CD4-positive, alpha-beta T cell (primary cell): ENCODE measurements at regions not wholly inside any gene's neighbourhood (a gene's known extent, or its start where the extent isn't known, plus 50 kb on each side); places are given as distances from the start of the nearest gene placed in this dataset.

Experiments
- ATAC-seq: fragments of 200-7000 bp; cut with Tn5 transposase; one replicate; pipeline ENCODE4 v1.10.0; 2022; ENCODE audit warnings: mild to moderate bottlenecking; ENCODE audit not compliant: poor library complexity
- CTCF ChIA-PET: fragments of 350-600 bp; sonication (Branson Sonifier 250); formaldehyde crosslinking; loops from one replicate; lab custom pipeline; 2021; ENCODE audit warnings: antibody characterized with exemption, inconsistent platforms; lab: Charles Lee
- POLR2A ChIA-PET: fragments of 350-600 bp; sonication (Branson Sonifier 250); formaldehyde crosslinking; loops from one replicate; lab custom pipeline; 2021; ENCODE audit warnings: antibody characterized with exemption, inconsistent platforms; lab: Charles Lee
- DNase-seq, 14 experiments: peaks; one replicate each; pipeline ENCODE4 v3.0.0-alpha.2; 2013 to 2020; ENCODE audit warnings: mixed read lengths in 2 of 14
- H3K27ac ChIP-seq, 2 donors: one replicate each; pipeline versions ENCODE4 v1.5.1 to v1.7.0; 2013; ENCODE audit warnings: low read length in 2 of 2, low read depth in 1 of 2, mild to moderate bottlenecking in 1 of 2
- H3K27me3 ChIP-seq, 2 experiments: 1 replicate in 1 of 2; 2 replicates in 1 of 2; pipeline versions ENCODE4 v1.6.1 to v1.7.0; 2013; ENCODE audit warnings: low read length in 2 of 2, control low read depth in 1 of 2, mild to moderate bottlenecking in 1 of 2, moderate library complexity in 1 of 2; ENCODE audit not compliant: insufficient read depth in 2 of 2, control insufficient read depth in 1 of 2
- H3K36me3 ChIP-seq: one replicate; pipeline ENCODE4 v1.6.1; 2013; ENCODE audit warnings: low read length, control low read depth; ENCODE audit not compliant: insufficient read depth
- H3K4me1 ChIP-seq: one replicate; pipeline ENCODE4 v1.6.1; 2013; ENCODE audit warnings: low read length, control low read depth; ENCODE audit not compliant: insufficient read depth
- H3K4me3 ChIP-seq: one replicate; pipeline ENCODE4 v1.5.1; 2013; ENCODE audit warnings: mild to moderate bottlenecking, low read length, moderate library complexity
- H3K9me3 ChIP-seq, 2 experiments: 1 replicate in 1 of 2; 2 replicates in 1 of 2; pipeline versions ENCODE4 v1.6.1 to v1.7.0; 2013; ENCODE audit warnings: low read length in 2 of 2, mild to moderate bottlenecking in 2 of 2, control low read depth in 1 of 2, moderate library complexity in 1 of 2; ENCODE audit not compliant: control insufficient read depth in 1 of 2, insufficient read depth in 1 of 2
- H3K27ac Mint-ChIP-seq: one replicate; pipeline ENCODE4 v1.8.0; 2020; ENCODE audit warnings: mixed read lengths
- H3K27me3 Mint-ChIP-seq: one replicate; pipeline ENCODE4 v1.8.0; 2021; ENCODE audit warnings: mixed read lengths
- H3K36me3 Mint-ChIP-seq: one replicate; pipeline ENCODE4 v1.8.0; 2021; ENCODE audit warnings: low read depth, mixed read lengths
- H3K4me1 Mint-ChIP-seq: one replicate; pipeline ENCODE4 v1.8.0; 2021; ENCODE audit warnings: low read depth, mixed read lengths
- H3K4me3 Mint-ChIP-seq: one replicate; pipeline ENCODE4 v1.8.0; 2020; ENCODE audit warnings: mild to moderate bottlenecking, mixed read lengths
- H3K9me3 Mint-ChIP-seq: one replicate; pipeline ENCODE4 v1.8.0; 2020; ENCODE audit warnings: mixed read lengths
- intact Hi-C, 2 experiments: fragments of 100-400 bp; cut with DNase I in 1 of 2; cut with micrococcal nuclease in 1 of 2; formaldehyde crosslinking; loops; one replicate each; pipeline versions ENCODE4 v1.15.1 to v1.9.0; 2023 to 2025; cut with DNase I, micrococcal nuclease
- TF ChIP-seq, protein P1 (sequence below): fragments of 200-600 bp; IDR thresholded peaks from one replicate; pipeline ENCODE4 v1.8.0; 2022; ENCODE audit warnings: antibody characterized with exemption, mild to moderate bottlenecking

DNA sequence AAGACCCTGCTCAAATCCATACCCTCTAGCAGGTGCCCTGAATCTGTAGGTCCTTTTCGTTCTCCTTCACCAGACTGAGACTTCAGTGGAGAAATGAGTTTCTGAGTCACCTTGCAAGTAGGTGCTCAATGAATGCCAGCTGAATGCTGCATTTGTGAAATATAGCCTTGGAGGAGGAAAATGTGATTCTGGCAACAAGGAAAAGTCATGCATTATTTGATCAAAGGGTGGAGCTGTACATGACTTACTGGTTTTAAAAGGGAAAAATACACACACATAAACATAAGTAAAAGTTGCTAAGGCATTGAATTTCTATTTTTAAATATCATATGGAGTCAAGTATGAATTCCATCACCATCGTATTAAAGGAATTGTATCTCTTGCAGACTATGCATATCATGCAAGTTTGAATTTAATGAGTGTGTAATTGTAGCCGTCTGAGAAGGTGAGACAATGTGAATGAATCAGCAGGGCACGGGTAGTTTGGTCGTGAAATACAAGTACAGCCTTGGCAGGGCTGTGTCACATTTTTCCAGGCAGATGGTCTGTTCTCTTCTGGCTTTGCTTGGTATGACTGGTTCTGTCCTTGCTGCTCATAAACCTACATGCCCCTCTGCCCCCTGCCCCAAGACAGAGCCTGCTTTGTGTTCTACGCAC, 160.8 kb downstream of the COL6A3 start:
- H3K4me1 ChIP-seq = no peaks in the 10 kb centered on the region
- ChIA-PET CTCF (no interaction called here), POLR2A (no interaction called here)
- no peaks in the 10 kb centered on the region for H3K36me3 ChIP-seq
- no peaks in the 10 kb centered on the region for H3K9me3 ChIP-seq
- DNase-seq (no peak), ATAC-seq (no peak)
- Mint-ChIP-seq H3K4me1 (no peaks in the 10 kb centered on the region), H3K27ac (no peak overlapping the region), H3K27me3 (peaks cover 27% of the 10 kb centered on the region), H3K9me3 (no peaks in the 10 kb centered on the region), H3K36me3 (no peaks in the 10 kb centered on the region), H3K4me3 (no peak overlapping the region)
- H3K27me3 ChIP-seq = peaks cover 0 to 4% of the 10 kb centered on the region in 2 experiments
- no peak overlapping the region for H3K27ac ChIP-seq
- TF ChIP-seq, protein P1, sequence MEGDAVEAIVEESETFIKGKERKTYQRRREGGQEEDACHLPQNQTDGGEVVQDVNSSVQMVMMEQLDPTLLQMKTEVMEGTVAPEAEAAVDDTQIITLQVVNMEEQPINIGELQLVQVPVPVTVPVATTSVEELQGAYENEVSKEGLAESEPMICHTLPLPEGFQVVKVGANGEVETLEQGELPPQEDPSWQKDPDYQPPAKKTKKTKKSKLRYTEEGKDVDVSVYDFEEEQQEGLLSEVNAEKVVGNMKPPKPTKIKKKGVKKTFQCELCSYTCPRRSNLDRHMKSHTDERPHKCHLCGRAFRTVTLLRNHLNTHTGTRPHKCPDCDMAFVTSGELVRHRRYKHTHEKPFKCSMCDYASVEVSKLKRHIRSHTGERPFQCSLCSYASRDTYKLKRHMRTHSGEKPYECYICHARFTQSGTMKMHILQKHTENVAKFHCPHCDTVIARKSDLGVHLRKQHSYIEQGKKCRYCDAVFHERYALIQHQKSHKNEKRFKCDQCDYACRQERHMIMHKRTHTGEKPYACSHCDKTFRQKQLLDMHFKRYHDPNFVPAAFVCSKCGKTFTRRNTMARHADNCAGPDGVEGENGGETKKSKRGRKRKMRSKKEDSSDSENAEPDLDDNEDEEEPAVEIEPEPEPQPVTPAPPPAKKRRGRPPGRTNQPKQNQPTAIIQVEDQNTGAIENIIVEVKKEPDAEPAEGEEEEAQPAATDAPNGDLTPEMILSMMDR = no peak
- no peak overlapping the region for H3K4me3 ChIP-seq
- intact Hi-C loops = no loop called here

DNA sequence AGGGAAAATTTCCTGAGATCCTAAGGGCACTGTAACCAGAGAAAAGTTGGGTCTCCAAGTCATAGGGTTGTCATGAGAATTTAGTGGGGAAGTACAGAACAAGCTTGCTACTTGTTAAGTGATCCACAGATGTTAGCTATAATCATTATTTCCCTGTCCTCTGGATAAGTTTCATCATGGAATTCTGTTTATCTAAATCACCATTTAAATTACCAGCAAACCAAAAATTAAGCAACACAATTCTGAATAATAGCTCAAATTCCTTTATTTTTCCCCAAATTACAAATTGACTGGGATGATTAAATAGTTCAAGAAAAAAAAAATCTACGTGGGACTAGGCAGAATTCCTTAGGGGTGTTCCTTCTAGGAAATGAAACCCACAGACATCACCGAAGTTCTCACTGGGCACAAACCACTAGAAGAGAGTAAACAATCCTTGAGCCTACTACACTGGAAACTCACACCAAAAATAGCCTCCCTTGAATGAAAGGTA, 159.5 kb downstream of the COL6A3 start:
- intact Hi-C loops = no loop called here
- Mint-ChIP-seq H3K36me3 (no peaks in the 10 kb centered on the region), H3K4me3 (no peak overlapping the region), H3K27ac (no peak overlapping the region), H3K27me3 (peaks cover 23% of the 10 kb centered on the region), H3K4me1 (no peaks in the 10 kb centered on the region), H3K9me3 (no peaks in the 10 kb centered on the region)
- ChIA-PET CTCF (interaction anchor here (0.9 kb wide), 1 partner anchor 21 kb away, joined by 3 read pairs; no protein-coding TSS in a partner anchor), POLR2A (no interaction called here)
- Histone ChIP-seq H3K27ac (no peak overlapping the region), H3K36me3 (no peaks in the 10 kb centered on the region), H3K4me3 (no peak overlapping the region), H3K9me3 (no peaks in the 10 kb centered on the region), H3K4me1 (no peaks in the 10 kb centered on the region), H3K27me3 (peaks cover 0 to 4% of the 10 kb centered on the region in 2 experiments)
- DNase-seq (no peak), ATAC-seq (no peak)
- TF ChIP-seq, protein P1 = no peak

DNA sequence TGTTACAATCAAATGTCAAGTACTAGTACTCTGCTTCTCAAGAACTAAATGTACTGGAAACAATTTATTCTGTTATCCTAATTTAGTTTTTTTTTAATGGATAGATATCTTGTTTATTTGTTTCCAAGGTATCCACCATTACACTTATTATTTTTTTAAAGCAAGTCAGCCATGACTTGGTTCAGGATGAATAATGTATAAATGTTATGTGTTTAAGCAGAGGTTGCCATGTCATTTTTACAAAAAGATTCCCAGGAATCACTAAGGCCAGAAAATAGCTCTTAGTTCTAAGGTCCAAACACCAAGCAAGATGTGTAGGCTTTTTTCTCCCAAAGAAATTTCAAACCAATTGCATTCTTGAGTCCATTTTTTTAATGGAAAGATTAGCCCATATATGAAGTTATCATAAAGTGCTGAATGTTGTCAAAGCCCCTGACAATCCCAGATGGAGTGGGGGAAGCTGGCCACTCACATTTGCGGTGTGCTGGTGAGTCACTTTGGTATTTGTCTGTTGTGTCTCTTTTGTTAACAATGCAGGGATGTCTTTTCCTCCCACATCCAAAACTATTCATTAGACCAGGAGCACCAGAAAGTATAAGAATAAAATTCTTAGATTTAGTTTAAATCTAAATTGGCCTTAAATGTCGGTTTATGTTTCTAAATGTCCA, 158.9 kb downstream of the COL6A3 start:
- H3K36me3 Mint-ChIP-seq = no peaks in the 10 kb centered on the region
- no peaks in the 10 kb centered on the region for H3K36me3 ChIP-seq
- ChIA-PET CTCF (interaction anchor here (0.9 kb wide), 1 partner anchor 21 kb away, joined by 3 read pairs; no protein-coding TSS in a partner anchor), POLR2A (no interaction called here)
- DNase-seq (no peak), ATAC-seq (no peak)
- no peaks in the 10 kb centered on the region for H3K4me1 ChIP-seq
- intact Hi-C loops = no loop called here
- H3K27ac ChIP-seq = no peak overlapping the region
- no peak overlapping the region for H3K4me3 Mint-ChIP-seq
- no peak overlapping the region for H3K27ac Mint-ChIP-seq
- H3K9me3 Mint-ChIP-seq = no peaks in the 10 kb centered on the region
- TF ChIP-seq, protein P1 = no peak
- no peak overlapping the region for H3K4me3 ChIP-seq
- H3K9me3 ChIP-seq = no peaks in the 10 kb centered on the region
- H3K27me3 Mint-ChIP-seq = peaks cover 20% of the 10 kb centered on the region
- H3K27me3 ChIP-seq = peaks cover 0 to 4% of the 10 kb centered on the region in 2 experiments
- H3K4me1 Mint-ChIP-seq = no peaks in the 10 kb centered on the region
